Astrocyte (in vitro differentiated cells and primary cell): ENCODE measurements at regions not wholly inside any gene's neighbourhood (a gene's known extent, or its start where the extent isn't known, plus 50 kb on each side); places are given as distances from the start of the nearest gene placed in this dataset.

ENCODE experiments used
- DNase-seq: peaks from one replicate; pipeline ENCODE4 v3.0.0-alpha.2; 2010; ENCODE audit warnings: low read depth
- FAIRE-seq: peaks from 2 replicates; lab custom pipeline; 2011; peaks lifted over from hg19 to GRCh38; lab: Jason Lieb, UNC
- H2AFZ ChIP-seq: 2 replicates; pipeline ENCODE4 v1.6.0; 2012; ENCODE audit warnings: low read depth, low read length, inconsistent platforms
- H3K27ac ChIP-seq: 2 replicates; pipeline ENCODE4 v1.5.1; 2011; ENCODE audit warnings: low read depth, low read length, inconsistent platforms
- H3K27me3 ChIP-seq: 2 replicates; pipeline ENCODE4 v1.6.0; 2011; ENCODE audit warnings: low read length, inconsistent platforms; ENCODE audit not compliant: insufficient read depth
- H3K36me3 ChIP-seq: 2 replicates; pipeline ENCODE4 v1.5.1; 2011; ENCODE audit warnings: low read length, inconsistent platforms; ENCODE audit not compliant: insufficient read depth
- H3K4me1 ChIP-seq: 2 replicates; pipeline ENCODE4 v1.5.1; 2011; ENCODE audit warnings: low read length, inconsistent platforms; ENCODE audit not compliant: insufficient read depth
- H3K4me2 ChIP-seq: 2 replicates; pipeline ENCODE4 v1.6.0; 2012; ENCODE audit warnings: low read length, inconsistent platforms
- H3K4me3 ChIP-seq: 2 replicates; pipeline ENCODE4 v1.5.1; 2011; ENCODE audit warnings: low read depth, mild to moderate bottlenecking, low read length, inconsistent platforms; ENCODE audit not compliant: insufficient read depth
- H3K79me2 ChIP-seq: 2 replicates; pipeline ENCODE4 v1.6.0; 2012; ENCODE audit warnings: mild to moderate bottlenecking, low read length, inconsistent platforms; ENCODE audit not compliant: insufficient read depth
- H3K9ac ChIP-seq: 2 replicates; pipeline ENCODE4 v1.6.0; 2012; ENCODE audit warnings: mild to moderate bottlenecking, low read length, inconsistent platforms
- H3K9me3 ChIP-seq: 2 replicates; pipeline ENCODE4 v1.5.1; 2012; ENCODE audit warnings: low read depth, mild to moderate bottlenecking, low read length, inconsistent platforms; ENCODE audit not compliant: insufficient read depth
- H4K20me1 ChIP-seq: 2 replicates; pipeline ENCODE4 v1.6.0; 2012; ENCODE audit warnings: low read length, inconsistent platforms; ENCODE audit not compliant: insufficient read depth
- H3K27ac Mint-ChIP-seq: one replicate; pipeline ENCODE4 v1.8.0; 2021; ENCODE audit warnings: mild to moderate bottlenecking, mixed read lengths; ENCODE audit not compliant: unreplicated experiment
- H3K27me3 Mint-ChIP-seq: one replicate; pipeline ENCODE4 v1.8.0; 2021; ENCODE audit warnings: low read depth, mixed read lengths; ENCODE audit not compliant: unreplicated experiment
- H3K36me3 Mint-ChIP-seq: one replicate; pipeline ENCODE4 v1.8.0; 2021; ENCODE audit warnings: low read depth, mixed read lengths; ENCODE audit not compliant: unreplicated experiment
- H3K4me1 Mint-ChIP-seq: one replicate; pipeline ENCODE4 v1.8.0; 2021; ENCODE audit warnings: low read depth, mixed read lengths; ENCODE audit not compliant: unreplicated experiment
- H3K4me3 Mint-ChIP-seq: one replicate; pipeline ENCODE4 v1.8.0; 2021; ENCODE audit warnings: mild to moderate bottlenecking, moderate library complexity, mixed read lengths; ENCODE audit not compliant: unreplicated experiment
- H3K9me3 Mint-ChIP-seq: one replicate; pipeline ENCODE4 v1.8.0; 2021; ENCODE audit warnings: mild to moderate bottlenecking, mixed read lengths; ENCODE audit not compliant: unreplicated experiment
- EZH2 ChIP-seq: IDR thresholded peaks from 2 replicates; pipeline ENCODE4 v1.6.1; 2012; ENCODE audit warnings: mild to moderate bottlenecking, low read length, inconsistent platforms; ENCODE audit not compliant: insufficient read depth
- TF ChIP-seq, protein P1 (sequence below): IDR thresholded peaks from 2 replicates; pipeline ENCODE4 v1.5.1; 2011; ENCODE audit warnings: low read depth, mild to moderate bottlenecking, inconsistent platforms, low read length, moderate library complexity; ENCODE audit not compliant: insufficient read depth

DNA sequence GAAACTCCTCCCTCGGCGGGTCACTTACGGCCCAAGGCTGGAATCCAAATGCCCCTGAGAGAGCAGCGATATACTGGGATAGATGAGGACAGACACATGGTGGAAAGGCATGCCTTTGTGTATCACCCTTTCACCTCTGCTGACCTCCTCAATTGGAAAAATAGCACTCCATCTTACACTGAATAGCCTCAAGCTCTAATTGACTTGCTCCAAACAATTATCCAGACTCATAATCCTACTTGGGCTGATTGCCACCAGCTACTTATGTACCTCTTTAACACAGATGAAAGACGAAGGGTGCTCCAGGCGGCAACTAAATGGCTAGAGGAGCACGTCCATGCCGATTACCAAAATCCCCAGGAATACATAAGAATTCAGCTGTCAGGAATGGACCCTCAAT is 1142.2 kb downstream of the ARAP2 start:
- Mint-ChIP-seq H3K9me3 (no peaks in the 10 kb centered on the region), H3K4me1 (no peaks in the 10 kb centered on the region), H3K4me3 (no peak overlapping the region), H3K27ac (no peak overlapping the region), H3K27me3 (no peaks in the 10 kb centered on the region), H3K36me3 (no peaks in the 10 kb centered on the region)
- Histone ChIP-seq H3K4me2 (no peak overlapping the region), H3K27ac (no peak overlapping the region), H2AFZ (no peak overlapping the region), H3K79me2 (no peaks in the 10 kb centered on the region), H3K9me3 (peaks cover 2% of the 10 kb centered on the region), H3K9ac (no peak overlapping the region), H4K20me1 (no peaks in the 10 kb centered on the region), H3K27me3 (no peaks in the 10 kb centered on the region), H3K4me1 (no peaks in the 10 kb centered on the region), H3K4me3 (no peak overlapping the region), H3K36me3 (no peaks in the 10 kb centered on the region)
- FAIRE-seq (no peak), DNase-seq (no peak)
- TF ChIP-seq EZH2, result no peak
- TF ChIP-seq, protein P1, sequence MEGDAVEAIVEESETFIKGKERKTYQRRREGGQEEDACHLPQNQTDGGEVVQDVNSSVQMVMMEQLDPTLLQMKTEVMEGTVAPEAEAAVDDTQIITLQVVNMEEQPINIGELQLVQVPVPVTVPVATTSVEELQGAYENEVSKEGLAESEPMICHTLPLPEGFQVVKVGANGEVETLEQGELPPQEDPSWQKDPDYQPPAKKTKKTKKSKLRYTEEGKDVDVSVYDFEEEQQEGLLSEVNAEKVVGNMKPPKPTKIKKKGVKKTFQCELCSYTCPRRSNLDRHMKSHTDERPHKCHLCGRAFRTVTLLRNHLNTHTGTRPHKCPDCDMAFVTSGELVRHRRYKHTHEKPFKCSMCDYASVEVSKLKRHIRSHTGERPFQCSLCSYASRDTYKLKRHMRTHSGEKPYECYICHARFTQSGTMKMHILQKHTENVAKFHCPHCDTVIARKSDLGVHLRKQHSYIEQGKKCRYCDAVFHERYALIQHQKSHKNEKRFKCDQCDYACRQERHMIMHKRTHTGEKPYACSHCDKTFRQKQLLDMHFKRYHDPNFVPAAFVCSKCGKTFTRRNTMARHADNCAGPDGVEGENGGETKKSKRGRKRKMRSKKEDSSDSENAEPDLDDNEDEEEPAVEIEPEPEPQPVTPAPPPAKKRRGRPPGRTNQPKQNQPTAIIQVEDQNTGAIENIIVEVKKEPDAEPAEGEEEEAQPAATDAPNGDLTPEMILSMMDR, result no peak

DNA sequence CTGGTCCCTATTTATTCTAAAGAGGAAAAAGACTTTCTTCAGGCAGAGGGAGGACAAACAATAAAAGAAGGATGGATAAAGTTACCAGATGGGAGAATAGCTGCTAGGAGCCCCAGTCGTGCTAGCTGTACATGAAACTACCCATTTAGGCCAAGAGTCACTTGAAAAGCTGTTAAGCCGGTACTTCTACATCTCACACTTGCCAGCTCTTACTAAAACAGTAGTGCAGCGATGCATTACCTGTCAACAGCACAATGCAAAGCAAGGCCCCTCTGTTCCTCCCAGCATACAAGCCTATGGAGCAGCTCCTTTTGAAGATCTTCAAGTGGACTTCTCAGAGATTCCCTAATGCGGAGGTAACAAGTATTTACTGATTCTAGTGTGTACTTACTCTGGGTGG is 1138.8 kb downstream of the ARAP2 start:
- Histone ChIP-seq H3K4me2 (no peak overlapping the region), H4K20me1 (no peaks in the 10 kb centered on the region), H3K27me3 (no peaks in the 10 kb centered on the region), H3K4me3 (no peak overlapping the region), H3K9ac (no peak overlapping the region), H3K4me1 (no peaks in the 10 kb centered on the region), H3K9me3 (peaks cover 2% of the 10 kb centered on the region), H3K36me3 (no peaks in the 10 kb centered on the region), H2AFZ (no peak overlapping the region), H3K79me2 (no peaks in the 10 kb centered on the region), H3K27ac (no peak overlapping the region)
- DNase-seq (no peak), FAIRE-seq (no peak)
- peaks cover 6% of the 10 kb centered on the region for H3K9me3 Mint-ChIP-seq
- H3K4me1 Mint-ChIP-seq, result no peaks in the 10 kb centered on the region
- no peak for TF ChIP-seq EZH2
- TF ChIP-seq, protein P1, result no peak
- no peaks in the 10 kb centered on the region for H3K36me3 Mint-ChIP-seq
- no peak overlapping the region for H3K4me3 Mint-ChIP-seq
- no peak overlapping the region for H3K27ac Mint-ChIP-seq
- no peaks in the 10 kb centered on the region for H3K27me3 Mint-ChIP-seq

GRCh38 chr4:35106091-35106734 is 1138.1 kb downstream of the ARAP2 start:
- no peaks in the 10 kb centered on the region for H3K79me2 ChIP-seq
- Mint-ChIP-seq H3K4me1 (no peaks in the 10 kb centered on the region), H3K9me3 (peaks cover 6% of the 10 kb centered on the region), H3K36me3 (no peaks in the 10 kb centered on the region), H3K27me3 (no peaks in the 10 kb centered on the region), H3K4me3 (no peak overlapping the region), H3K27ac (no peak overlapping the region)
- no peak for FAIRE-seq
- H3K27ac ChIP-seq, result no peak overlapping the region
- no peak for TF ChIP-seq EZH2
- TF ChIP-seq, protein P1, result no peak
- no peaks in the 10 kb centered on the region for H4K20me1 ChIP-seq
- no peak overlapping the region for H3K4me3 ChIP-seq
- no peak overlapping the region for H3K9ac ChIP-seq
- H3K27me3 ChIP-seq, result no peaks in the 10 kb centered on the region
- H2AFZ ChIP-seq, result no peak overlapping the region
- H3K36me3 ChIP-seq, result no peaks in the 10 kb centered on the region
- H3K9me3 ChIP-seq, result peaks cover 2% of the 10 kb centered on the region
- no peaks in the 10 kb centered on the region for H3K4me1 ChIP-seq
- DNase-seq, result no peak
- no peak overlapping the region for H3K4me2 ChIP-seq
